GM12891 (cell line): ENCODE measurements at regions not wholly inside any gene's neighbourhood (a gene's known extent, or its start where the extent isn't known, plus 50 kb on each side); places are given as distances from the start of the nearest gene placed in this dataset.

Experiments
- POLR2A ChIP-seq: IDR thresholded peaks from 2 replicates; pipeline ENCODE4 v1.6.1; 2011; ENCODE audit warnings: low read depth, low read length, control low read depth
- POLR2AphosphoS5 ChIP-seq: IDR thresholded peaks from 2 replicates; pipeline ENCODE4 v1.6.1; 2011; ENCODE audit warnings: low read depth, low read length, control low read depth
- SPI1 ChIP-seq: IDR thresholded peaks from 2 replicates; pipeline ENCODE4 v1.6.1; 2011; ENCODE audit warnings: low read depth, low read length, control low read depth
- TAF1 ChIP-seq: IDR thresholded peaks from 2 replicates; pipeline ENCODE4 v1.6.1; 2011; ENCODE audit warnings: low read depth, low read length, control low read depth

GRCh38 chr5:68683632-68684036, 410.2 kb upstream of the SLC30A5 start:
- no peak for TF ChIP-seq POLR2AphosphoS5
- no peak for TF ChIP-seq POLR2A
- TF ChIP-seq TAF1: no peak
- TF ChIP-seq SPI1: no peak
